HG02623 (cell line): ENCODE measurements at regions not wholly inside any gene's neighbourhood (a gene's known extent, or its start where the extent isn't known, plus 50 kb on each side); places are given as distances from the start of the nearest gene placed in this dataset.
"Not testable (repeated sequence)": the region's sequence is repeated elsewhere in the genome, so short reads cannot be mapped to it uniquely, and the experiment has no call there.

Source experiments
- ATAC-seq: cut with Tn5 transposase; IDR thresholded peaks from one replicate; pipeline ENCODE4 v1.9.1; 2021; ENCODE audit warnings: moderate library complexity; ENCODE audit not compliant: unreplicated experiment

GRCh38 chr4:155592179-155592937 lies 74.3 kb upstream of the GUCY1A1 start:
- ATAC-seq = no peak

GRCh38 chr4:155591738-155592143 lies 74.9 kb upstream of the GUCY1A1 start:
- no peak for ATAC-seq

- no peak for ATAC-seq
Observed at GRCh38 chr4:155590796-155591585, 75.7 kb upstream of the GUCY1A1 start.

GRCh38 chr4:155588437-155588836 lies 78.2 kb upstream of the GUCY1A1 start:
- no peak for ATAC-seq

GRCh38 chr4:155587766-155588165 lies 78.9 kb upstream of the GUCY1A1 start:
- ATAC-seq = no peak

- no peak for ATAC-seq
Observed at GRCh38 chr4:155582971-155583437, 83.6 kb upstream of the GUCY1A1 start.

GRCh38 chr4:155582041-155582440 lies 84.6 kb upstream of the GUCY1A1 start:
- ATAC-seq = no peak

GRCh38 chr4:155578726-155579370 lies 87.8 kb upstream of the GUCY1A1 start:
- ATAC-seq = no peak

- ATAC-seq = no peak
Observed at GRCh38 chr4:155578219-155578618, 88.4 kb upstream of the GUCY1A1 start.

- not testable (repeated sequence) for ATAC-seq
Observed at GRCh38 chr4:155574329-155574728, 92.3 kb upstream of the GUCY1A1 start.

GRCh38 chr4:155573126-155573525 lies 93.5 kb upstream of the GUCY1A1 start:
- ATAC-seq = no peak

- ATAC-seq = no peak
Observed at GRCh38 chr4:155572106-155572703, 94.4 kb upstream of the GUCY1A1 start.

GRCh38 chr4:155571184-155571944 lies 95.3 kb upstream of the GUCY1A1 start:
- no peak for ATAC-seq

- no peak for ATAC-seq
Observed at GRCh38 chr4:155570661-155571060, 96.0 kb upstream of the GUCY1A1 start.

GRCh38 chr4:155569960-155570515 lies 96.6 kb upstream of the GUCY1A1 start:
- no peak for ATAC-seq

- no peak for ATAC-seq
Observed at GRCh38 chr4:155569471-155569870, 97.2 kb upstream of the GUCY1A1 start.

GRCh38 chr4:155568641-155569220 lies 97.9 kb upstream of the GUCY1A1 start:
- ATAC-seq = no peak

GRCh38 chr4:155566354-155566753 lies 100.3 kb upstream of the GUCY1A1 start:
- no peak for ATAC-seq

- no peak for ATAC-seq
Observed at GRCh38 chr4:155565776-155566175, 100.9 kb upstream of the GUCY1A1 start.

- no peak for ATAC-seq
Observed at GRCh38 chr4:155565330-155565729, 101.3 kb upstream of the GUCY1A1 start.
